NCI-H446 treated with DMSO at 0.1 percent for 48 hours (cell line): ENCODE measurements at regions not wholly inside any gene's neighbourhood (a gene's known extent, or its start where the extent isn't known, plus 50 kb on each side); places are given as distances from the start of the nearest gene placed in this dataset.
"Not testable (repeated sequence)": the region's sequence is repeated elsewhere in the genome, so short reads cannot be mapped to it uniquely, and the experiment has no call there.

Experiments used
- DNase-seq: peaks from one replicate; lab custom pipeline; 2025; lab: John Stamatoyannopoulos, UW

DNA sequence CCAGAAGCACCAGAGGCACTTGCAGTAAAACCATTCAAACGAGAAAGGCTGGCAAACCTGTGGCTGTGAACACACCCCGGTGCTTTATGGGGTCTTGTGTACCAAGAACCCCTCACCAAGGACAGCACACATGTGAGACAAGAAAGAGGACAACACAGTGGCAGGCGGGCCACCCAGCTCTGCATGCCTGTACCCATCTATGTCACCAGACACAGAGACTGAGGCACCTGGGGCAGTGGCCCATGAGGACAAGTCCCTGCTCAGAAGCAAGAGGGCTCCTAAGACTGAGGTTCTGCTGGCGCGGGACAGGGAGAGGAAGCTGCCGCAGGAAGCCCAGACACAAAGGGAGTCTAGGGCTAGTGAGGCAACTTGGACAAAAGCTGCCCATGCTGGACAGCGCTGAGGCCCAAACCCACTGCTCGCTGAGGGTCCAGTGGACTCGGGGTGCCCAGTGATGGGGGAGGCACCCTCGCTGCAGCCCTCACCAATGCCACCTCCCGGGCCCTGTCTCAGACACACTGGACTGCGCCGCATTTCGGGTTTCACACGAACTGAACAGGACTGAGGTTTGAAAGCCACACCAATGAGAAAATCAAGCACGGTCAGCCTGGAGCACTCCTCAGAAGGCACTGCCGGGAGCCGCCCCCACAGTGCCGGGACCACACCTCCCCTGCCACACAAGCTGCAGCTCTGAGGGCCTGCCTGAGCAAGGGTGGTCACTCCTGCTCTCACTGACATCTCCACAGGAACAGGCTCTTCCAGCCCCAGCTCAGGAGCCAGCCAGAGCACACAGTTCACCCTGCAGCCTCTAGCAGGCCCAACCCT lies 232.7 kb downstream of the TUBA3C start:
- no peak for DNase-seq

DNA sequence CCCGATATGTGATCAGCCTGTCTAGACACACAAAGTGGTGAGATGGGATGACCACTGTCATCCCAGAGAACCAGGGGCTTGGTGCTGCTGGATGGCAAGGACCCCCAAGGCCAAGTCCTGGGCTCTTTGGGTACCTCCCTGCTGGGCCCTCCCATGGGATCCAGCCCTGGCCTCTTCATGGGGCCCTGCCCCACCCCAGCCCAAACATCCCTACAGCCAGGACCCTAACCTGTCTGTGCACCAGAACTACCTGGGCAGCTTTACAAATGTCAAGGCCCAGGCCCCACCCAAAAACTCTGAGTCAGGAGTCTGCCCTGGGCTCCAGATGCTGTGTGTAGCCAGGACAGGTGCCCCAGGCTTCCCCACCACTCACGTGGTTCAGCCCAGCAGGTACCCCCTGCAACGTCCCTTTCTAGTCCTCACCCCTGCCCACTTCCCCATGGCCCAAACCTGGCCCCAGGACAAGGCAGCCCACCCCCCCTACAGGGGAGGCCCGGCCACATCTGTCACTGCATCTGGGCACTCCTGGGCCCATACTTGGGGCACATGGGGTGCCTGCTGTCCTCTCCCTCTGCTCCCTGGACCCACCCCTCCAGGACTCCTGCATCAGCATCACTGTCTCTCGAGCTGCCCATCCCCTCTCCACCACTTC lies 233.5 kb downstream of the TUBA3C start:
- DNase-seq, result no peak

DNA sequence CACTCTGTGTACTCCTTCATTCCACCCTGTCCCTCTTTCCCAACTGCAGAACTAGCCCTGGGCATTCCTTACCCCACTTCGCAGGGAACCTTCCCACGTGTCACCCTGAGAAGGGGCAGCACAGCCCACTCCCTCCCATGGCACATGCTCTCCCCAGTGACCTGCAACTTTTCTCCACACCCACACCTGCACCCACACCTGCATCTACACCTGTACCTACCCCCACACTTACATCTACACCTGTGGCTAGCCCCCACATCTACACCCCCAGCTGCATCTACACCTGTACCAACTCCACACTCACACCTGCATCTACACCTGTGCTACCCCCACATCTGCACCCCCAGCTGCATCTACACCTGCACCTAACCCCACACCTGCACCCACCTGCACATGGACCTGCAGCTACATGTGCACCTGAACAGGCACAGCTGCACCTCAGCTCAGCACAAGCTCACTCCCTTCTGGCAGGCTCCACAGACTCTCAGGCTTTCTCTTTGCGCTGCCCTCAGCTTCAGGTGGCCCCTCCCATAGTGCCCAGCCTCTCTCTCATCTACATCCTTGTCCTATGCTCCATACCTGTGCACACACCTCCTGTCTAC lies 234.1 kb downstream of the TUBA3C start:
- no peak for DNase-seq

DNA sequence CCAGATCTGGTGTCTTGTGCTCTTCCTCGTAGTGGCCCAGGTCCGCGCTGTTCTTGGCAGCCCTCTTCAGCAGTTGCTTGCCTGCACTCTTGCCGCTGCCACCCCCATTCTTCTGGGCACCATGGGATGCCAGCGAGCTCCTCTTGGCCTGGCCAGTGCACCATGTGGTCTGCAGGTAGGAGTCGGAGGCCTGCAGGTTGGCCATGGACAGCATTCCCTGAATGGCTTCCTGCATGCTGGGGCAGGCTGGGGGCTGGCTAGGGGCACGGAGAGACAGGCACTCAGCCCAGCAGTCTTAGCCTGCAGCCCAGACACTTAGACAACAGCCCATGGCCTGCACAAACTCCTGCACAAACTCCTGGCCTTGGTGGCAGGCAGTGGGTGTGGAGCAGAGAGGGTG lies 234.9 kb downstream of the TUBA3C start:
- DNase-seq, result no peak

DNA sequence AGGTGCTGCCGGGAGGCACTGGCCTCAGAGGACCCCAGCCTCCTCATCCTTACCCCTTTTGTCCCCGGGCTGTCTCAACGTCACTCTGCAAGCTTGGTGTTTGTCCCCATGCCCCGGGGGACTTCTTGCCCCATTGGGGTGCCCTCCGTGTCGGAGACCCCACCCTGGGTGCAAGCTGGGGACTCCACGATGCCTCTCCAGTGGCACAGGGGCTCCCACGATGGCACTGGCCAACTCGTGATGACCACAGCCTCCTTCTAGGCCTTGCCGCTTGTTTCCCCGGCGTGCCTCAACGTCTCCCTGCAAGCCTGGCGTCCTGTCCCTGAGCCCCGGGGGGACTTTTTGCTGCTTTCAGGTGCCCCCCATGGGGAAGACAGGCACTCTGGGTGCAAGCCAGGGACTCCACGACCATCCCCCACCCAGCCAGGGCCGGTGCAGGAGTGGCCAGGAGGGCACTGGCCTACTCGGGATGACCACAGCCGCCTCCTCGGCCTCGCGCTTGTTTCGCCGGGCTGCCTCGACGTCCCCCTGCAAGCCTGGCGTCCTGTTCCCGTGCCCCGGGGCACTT lies 237.0 kb downstream of the TUBA3C start:
- no peak for DNase-seq

DNA sequence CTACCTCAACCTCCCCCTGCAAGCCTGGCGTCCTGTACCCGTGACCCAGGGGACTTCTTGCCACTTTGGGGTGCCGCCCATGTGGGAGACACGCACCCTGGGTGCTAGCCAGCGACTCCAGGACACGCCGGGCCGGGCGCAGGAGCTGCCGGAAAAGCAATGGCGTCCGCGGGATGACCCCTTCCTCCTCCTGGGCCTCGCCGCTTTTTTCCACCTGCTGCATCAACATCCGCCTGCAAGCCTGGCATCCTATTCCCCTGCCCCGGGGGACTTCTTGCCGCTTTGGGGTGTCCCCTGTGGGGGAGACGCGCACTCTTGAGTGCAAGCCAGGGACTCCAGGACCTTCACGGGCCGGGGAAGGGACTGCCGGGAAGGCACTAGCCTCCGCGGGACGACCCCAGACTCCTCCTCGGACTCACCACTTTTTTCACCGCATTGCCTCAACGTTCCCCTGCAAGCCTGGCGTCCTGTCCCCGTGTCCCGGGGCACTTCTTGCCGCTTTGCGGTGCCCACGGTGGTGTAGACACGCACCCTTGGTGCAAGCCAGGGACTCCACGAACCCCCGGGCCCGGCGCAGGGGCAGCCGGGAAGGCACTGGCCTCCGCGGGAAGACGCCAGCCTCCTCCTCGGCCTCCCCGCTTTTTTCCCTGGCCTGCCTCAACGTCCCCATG lies 237.8 kb downstream of the TUBA3C start:
- no peak for DNase-seq

DNA sequence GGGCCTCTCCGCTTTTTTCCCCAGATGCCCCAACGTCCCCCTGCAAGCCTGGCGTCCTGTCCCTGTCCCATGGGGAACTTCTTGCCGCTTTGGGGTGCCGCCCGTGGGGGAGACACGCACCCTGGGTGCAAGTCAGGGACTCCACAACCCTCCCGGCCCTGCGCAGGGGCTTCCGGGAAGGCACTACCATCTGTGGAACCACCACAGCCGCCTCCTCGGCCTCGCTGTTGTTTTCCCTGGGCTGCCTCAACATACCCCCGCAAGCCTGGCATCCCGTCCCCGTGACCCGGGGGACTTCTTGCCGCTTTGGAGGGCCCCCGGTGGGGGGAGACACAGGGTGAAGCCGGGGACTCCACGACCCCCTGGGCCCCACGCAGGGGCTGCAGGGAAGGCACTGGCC lies 238.4 kb downstream of the TUBA3C start:
- no peak for DNase-seq

DNA sequence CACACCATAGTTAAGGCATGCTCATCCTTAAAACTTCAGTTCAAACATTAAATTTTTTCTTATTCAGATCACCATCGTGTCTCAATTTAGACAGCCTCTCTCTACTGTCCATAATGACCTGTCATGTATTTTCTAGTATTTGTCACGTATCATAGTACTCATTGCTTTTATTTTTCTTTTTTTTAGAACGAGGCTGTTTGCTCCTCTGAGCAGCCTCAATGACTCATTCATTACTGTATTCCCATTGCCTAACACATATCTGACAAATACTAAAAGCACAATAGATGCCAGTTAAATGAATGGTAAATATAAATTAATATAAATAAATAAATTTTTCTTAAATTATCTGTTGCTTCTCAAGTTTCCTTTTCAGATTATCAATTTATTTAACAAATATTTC lies 245.5 kb downstream of the TUBA3C start:
- DNase-seq, result no peak

DNA sequence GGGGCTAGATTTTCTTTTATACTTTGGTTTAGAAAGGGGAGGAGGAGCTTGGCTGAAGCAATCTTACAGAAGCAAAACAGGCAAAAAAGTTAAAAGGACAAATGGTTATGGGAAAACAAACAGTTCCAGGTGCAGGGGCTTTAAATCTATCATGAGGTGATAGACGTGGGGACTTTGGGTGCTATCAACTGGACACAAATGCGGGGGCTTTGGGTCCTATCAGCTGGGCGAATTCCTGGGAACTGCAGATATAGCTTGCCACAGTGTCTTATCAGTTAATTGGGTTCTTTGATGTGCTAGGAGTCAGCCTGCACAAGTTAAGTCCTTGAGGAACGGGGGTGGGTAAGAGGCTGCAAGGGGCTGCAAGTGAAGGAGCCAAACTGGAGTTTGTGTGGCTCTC lies 260.6 kb downstream of the TUBA3C start:
- no peak for DNase-seq

DNA sequence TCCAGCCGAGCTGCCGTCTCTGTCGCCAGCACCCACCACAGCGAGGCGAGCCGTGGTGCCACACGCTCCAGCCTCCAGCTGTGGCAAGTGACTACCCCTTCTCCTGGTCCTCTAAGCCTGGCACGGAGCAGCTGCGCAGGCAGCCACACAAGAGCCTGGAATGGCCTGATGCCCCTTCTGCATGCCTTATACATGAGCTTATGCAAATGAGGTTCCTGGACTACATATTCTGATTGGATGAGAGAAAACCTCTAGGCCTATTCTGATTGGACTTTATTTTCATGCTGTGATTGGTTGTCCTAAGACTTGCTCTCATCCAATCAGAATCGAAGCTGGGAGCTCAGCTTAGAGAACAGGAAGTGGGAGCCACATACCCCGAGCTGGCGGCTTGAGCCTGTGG lies 276.5 kb downstream of the TUBA3C start:
- not testable (repeated sequence) for DNase-seq

DNA sequence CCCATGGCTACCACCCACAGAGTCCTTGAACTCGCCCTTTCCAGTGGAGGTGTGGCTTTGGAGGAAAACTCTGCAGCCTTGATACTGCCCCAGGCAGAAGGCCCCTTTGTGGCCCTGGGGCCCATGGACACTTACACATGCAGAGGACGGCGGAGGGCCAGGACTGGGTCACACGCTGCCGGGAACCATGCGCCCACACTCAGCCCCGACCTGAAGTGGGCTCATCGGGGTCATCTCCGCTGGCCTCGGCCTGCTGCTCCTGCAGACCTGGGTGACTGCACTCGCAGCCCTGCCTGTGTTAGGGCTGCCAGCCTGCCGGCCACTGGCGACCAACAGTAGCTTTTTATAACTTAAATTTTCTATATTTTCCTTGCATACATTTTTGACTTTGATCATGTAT lies 286.2 kb downstream of the TUBA3C start:
- not testable (repeated sequence) for DNase-seq

DNA sequence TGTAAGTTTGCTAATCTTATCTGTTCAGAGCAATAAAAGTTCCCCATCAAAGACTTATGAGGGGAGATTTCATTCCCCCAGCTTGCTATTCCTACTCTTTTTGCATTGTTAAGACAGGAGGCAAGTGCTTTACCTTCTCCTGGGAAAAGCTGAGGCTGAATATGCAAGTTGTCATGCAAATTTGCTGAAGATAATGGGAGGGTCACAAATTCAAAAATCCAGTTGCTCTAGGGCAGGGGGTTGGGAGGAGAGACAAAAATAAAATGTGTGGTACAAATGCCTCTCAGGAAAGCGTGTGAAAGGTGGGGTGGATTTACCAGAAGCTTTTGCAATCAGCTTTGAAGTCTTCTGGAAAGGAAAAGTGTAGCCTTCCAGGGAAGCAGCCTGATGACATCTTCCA lies 290.4 kb downstream of the TUBA3C start:
- not testable (repeated sequence) for DNase-seq

DNA sequence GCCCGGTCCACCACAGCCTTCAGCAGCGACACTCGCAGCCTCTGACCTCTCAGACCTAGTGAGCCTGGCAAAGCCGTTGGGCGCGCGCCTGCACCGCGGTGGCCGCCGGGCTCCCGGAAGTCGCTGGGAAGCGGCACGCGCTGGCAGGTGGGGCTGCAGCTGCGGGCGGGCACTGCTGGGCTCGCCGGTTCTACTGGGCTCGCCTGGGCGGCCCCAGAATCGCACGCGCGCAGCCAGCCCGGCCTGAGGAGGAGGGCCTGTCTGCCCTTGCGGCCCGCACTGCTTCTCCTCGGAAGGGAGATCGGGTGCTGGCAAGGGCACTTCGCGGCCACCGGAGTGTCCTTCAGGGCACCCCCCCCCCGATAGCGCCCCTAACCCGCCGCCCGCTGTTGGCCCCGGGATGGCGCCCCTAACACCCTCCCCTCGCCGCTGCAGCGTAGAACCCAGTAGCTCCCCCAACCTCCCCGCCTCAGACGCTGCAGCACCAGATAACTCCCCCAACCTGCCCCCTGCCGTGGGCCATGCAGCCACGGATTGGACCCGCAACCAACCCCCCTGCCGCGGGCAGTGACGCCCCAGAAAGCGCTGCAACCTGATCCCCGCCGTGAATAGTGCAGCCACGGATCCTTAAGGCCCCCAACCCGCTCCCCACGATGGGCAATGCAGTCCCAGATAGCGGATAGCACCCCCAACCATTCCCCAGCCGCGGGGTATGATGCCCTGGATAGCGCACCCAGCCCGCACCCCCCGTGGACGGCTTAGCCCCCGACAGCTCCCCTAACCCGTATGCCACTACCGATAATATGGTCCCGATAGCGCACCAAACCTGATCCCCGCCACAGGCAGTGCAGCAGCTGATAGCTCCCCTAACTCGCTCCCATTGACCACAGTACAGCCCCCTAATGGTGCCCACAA lies 306.5 kb downstream of the TUBA3C start:
- DNase-seq, result not testable (repeated sequence)

DNA sequence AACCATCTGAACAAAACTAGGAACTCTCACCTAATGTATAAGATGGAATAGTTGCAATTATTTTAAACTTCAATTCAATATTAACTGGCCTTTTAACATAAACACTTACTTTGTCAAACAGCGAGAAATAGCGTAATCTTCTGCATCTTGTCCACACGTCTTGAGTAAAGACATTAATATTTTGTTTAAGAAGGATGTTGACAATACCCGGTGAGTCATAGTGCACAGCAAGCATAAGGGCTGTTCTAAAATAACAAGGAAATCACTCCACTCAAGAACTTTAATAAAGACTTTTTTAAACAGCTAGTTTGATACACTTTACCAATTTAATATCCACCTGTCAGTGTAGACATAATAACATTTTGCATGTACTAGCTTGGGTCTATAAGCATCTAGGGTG lies 311.1 kb downstream of the TUBA3C start:
- not testable (repeated sequence) for DNase-seq

DNA sequence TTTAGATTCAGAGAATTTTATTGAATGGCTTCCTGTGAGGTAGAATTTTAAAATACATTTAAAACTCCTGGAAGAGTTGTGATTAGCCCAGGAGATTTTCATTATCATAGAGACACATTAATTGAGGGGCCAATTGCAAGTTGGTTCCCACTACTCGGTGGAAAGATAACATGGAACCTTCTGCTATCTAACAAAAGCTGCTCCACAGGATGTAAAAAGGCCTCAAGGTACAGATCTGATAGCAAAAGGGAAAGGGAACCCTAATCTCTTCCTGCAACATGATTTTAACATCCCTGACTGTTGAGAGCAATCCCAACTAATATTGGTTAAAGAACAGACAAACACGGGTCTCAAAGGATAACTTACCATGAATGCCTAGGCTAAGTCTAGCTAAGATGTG lies 312.3 kb downstream of the TUBA3C start:
- not testable (repeated sequence) for DNase-seq

DNA sequence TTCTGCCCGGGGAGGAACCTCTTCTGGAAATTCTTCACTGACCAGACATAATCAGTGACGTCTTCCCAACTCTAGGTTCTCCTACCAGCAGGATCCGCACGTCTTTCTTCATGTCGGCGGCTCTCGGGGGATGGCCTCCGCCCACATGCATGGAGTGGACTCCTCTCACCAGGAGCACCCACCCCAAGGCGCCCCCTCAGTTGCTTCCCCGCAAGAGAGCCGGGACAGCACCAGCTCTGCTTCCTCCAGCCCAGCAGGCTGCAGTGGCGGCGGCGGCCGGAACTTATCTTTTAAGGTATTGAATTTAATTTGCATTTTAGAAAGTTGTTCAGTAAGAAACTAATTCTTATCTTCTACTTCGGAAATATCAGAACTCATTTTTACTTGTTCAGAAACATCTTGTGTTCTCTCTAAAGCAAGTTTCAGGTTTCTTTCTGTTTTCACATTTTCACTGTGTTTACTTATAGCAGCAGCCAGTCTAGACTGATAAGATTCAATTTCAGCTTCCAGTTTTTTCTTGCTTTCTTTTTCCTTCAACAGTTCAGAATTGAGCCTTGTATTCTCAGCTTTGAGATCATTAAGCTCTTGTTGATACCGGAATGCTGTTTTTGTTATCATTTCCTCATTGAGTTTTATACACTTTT lies 343.5 kb downstream of the TUBA3C start:
- not testable (repeated sequence) for DNase-seq

DNA sequence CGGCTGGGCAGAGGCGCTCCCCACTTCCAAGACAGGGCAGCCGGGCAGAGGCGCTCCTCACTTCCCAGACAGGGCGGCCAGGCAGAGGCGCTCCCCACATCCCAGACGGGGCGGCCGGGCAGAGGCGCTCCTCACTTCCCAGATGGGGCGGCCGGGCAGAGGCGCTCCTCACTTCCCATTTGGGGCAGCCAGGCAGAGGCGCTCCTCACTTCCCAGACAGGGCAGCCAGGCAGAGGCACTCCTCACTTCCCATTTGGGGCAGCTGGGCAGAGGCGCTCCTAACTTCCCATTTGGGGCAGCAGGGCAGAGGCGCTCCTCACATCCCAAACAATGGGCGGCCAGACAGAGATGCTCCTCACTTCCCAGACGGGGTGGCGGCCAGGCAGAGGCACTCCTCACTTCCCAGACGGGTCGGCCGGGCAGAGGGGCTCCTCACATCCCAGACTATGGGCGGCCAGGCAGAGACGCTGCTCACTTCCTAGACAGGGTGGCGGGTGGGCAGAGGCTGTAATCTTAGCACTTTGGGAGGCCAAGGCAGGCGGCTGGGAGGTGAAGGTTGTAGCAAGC lies 344.4 kb downstream of the TUBA3C start:
- not testable (repeated sequence) for DNase-seq

DNA sequence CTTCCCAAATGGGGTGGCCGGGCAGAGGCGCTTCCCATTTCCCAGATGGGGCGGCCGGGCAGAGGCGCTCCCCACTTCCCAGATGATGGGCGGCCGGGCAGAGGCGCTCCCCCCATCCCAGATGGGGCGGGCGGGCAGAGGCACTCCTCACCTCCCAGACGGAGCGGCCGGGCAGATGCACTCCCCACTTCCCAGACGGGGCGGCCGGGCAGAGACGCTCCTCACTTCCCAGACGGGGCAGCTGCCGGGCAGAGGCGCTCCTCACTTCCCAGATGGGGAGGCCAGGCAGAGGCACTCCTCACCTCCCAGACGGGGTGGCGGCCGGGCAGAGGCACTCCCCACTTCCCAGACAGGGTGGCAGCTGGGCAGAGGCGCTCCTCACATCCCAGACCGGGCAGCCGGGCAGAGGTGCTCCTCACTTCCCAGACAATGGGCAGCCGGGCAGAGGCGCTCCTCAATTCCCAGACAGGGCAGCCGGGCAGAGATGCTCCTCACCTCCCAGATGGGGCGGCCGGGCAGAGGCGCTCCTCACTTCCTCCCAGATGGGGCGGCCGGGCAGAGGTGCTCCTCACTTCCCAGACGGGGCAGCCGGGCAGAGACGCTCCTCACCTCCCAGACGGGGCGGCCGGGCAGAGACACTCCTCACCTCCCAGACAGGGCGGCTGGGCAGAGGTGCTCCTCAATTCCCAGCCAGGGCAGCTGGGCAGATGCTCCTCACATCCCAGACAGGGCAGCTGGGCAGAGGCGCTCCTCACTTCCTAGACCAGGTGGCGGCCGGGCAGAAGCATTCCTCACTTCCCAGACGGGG lies 345.0 kb downstream of the TUBA3C start:
- DNase-seq, result not testable (repeated sequence)

DNA sequence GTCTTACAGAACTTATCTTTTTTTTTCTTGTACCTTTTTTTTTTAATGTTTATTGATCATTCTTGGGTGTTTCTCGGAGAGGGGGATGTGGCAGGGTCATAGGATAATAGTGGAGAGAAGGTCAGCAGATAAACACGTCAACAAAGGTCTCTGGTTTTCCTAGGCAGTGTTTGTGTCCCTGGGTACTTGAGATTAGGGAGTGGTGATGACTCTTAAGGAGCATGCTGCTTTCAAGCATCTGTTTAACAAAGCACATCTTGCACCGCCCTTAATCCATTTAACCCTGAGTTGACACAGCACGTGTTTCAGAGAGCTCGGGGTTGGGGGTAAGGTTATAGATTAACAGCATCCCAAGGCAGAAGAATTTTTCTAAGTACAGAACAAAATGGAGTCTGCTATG lies 345.9 kb downstream of the TUBA3C start:
- DNase-seq, result not testable (repeated sequence)
